ENCODE measurements at regions not wholly inside any gene's neighbourhood (a gene's known extent, or its start where the extent isn't known, plus 50 kb on each side); places are given as distances from the start of the nearest gene placed in this dataset.
A peak's percentile ranks its signal among the peaks of the same experiment; 100 is the strongest.

DNA sequence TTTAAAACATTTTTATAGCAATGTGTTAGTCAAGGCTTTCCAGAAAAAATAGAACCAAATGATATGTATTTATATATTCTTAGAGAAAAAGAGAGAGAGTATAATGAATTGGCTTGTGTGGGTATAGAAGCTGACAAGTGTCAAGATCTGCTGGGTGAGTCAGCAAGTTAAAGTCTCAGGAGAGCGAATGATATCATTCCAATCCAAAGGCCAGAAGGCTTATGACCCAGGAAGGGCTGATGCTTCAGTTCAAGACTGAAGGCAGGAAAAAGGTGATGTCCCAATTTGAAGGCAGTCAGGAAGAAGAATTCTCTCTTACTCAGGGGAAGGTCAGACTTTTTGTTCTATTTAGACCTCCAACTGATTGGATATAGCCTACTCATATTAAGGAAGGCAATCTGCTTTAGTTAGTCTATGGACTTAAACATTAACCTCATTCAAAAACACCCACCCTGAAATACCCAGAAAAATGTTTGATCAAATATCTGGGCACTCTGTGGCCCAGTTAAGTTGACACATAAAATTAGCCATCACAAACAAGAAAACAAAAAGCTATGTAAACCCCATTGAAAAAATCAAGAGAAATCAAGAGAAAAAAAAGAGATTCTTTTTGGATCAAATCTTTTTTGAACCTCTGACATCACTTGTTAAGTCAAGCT is 189.6 kb downstream of the PIK3R1 start:
- in situ Hi-C loops (cut with MboI) (no loop called here), intact Hi-C loops (cut with micrococcal nuclease) (no loop called here)
- no TSS peak for BruUV-seq (replicated peaks)
- H3K27me3 ChIP-seq (ENCODE audit: control insufficient read depth in 2 of 2, insufficient read depth in 2 of 2, low read length in 2 of 2), result no peaks in the 10 kb centered on the region
- no peaks in the 10 kb centered on the region for H3K9me3 ChIP-seq (replicated peaks; ENCODE audit: control insufficient read depth, insufficient read depth, low read depth, low read length)
- no peak overlapping the region for H3K4me2 ChIP-seq (ENCODE audit: insufficient read depth, low read length)
- H3K79me2 ChIP-seq (ENCODE audit: control insufficient read depth, insufficient read depth, low read length), result no peaks in the 10 kb centered on the region
- POLR2A ChIA-PET, result interaction anchor here (0.7 to 3.6 kb wide), 4 partner anchors 10 to 18 kb away, joined by 3 to 24 read pairs (median 4); no protein-coding TSS in a partner anchor
- peaks cover 24 to 49% of the 10 kb centered on the region in 2 experiments for H3K4me1 ChIP-seq (replicated peaks in 1 of 2; ENCODE audit: control insufficient read depth in 2 of 2, insufficient read depth in 2 of 2, low read length in 2 of 2)
- FAIRE-seq (peak; percentile 91), DNase-seq (ENCODE audit: extremely low read depth in 1 of 4, low spot score in 3 of 4) (peak; percentile 63 to 84 (median 66)), ATAC-seq (peak; percentile 92)
- no peaks in the 10 kb centered on the region for H3K36me3 ChIP-seq (ENCODE audit: control insufficient read depth, insufficient read depth, low read length)
- no peak overlapping the region for H3K9ac ChIP-seq (ENCODE audit: insufficient read depth in 1 of 2, low read depth in 2 of 2, low read length in 2 of 2)
- H4K20me1 ChIP-seq (replicated peaks; ENCODE audit: control insufficient read depth, insufficient read depth, low read length), result no peaks in the 10 kb centered on the region
- WGBS (ENCODE audit: insufficient coverage, low coverage, missing lambda C conversion rate), result 0% methylated on average over 1 of the region's 1 CpG
- H3K27ac ChIP-seq (ENCODE audit: extremely low read depth, low read depth, low read length), result peak overlapping the region; percentile 44; the same call in 2 of the 3 replicates
- H3K4me3 ChIP-seq, result no peak overlapping the region
- peak overlapping the region; percentile 61; the same call in 1 of the 2 replicates for H2AFZ ChIP-seq (ENCODE audit: low read depth, low read length)
- CTCF ChIA-PET (ENCODE audit: low intra/inter-chr PET ratio), result no interaction called here
- H3K9me1 ChIP-seq (ENCODE audit: control insufficient read depth, insufficient read depth, low read length), result no peaks in the 10 kb centered on the region
- peak in 1 of 2 experiments; percentile 33; a peak in 1 of 4 replicates for TF ChIP-seq RCOR1 (IDR thresholded peaks at IDR 0.05; ENCODE audit: borderline replicate concordance in 1 of 2, low read depth in 2 of 2, low read length in 2 of 2)
- TF ChIP-seq NR0B1 (IDR thresholded peaks at IDR 0.05; ENCODE audit: partially characterized antibody), result no peak
- TF ChIP-seq FOS (IDR thresholded peaks at IDR 0.05; ENCODE audit: extremely low read depth, insufficient read length), result peak; percentile 5
- no peak for TF ChIP-seq ZFP30 (CRISPR knock-in tag; IDR thresholded peaks at IDR 0.05; ENCODE audit: borderline replicate concordance)
- TF ChIP-seq ZKSCAN3 (CRISPR knock-in tag; IDR thresholded peaks at IDR 0.05), result no peak
- TF ChIP-seq IRF9 (tag; IDR thresholded peaks at IDR 0.05), result no peak
- TF ChIP-seq ZSCAN32 (CRISPR knock-in tag; IDR thresholded peaks at IDR 0.05), result no peak
- TF ChIP-seq SAFB (IDR thresholded peaks at IDR 0.05; ENCODE audit: borderline replicate concordance, low read depth, low read length), result no peak
- TF ChIP-seq MXI1 (IDR thresholded peaks at IDR 0.05; ENCODE audit: low read depth, low read length), result no peak
- no peak for TF ChIP-seq EZH2 (IDR thresholded peaks at IDR 0.05; ENCODE audit: borderline replicate concordance, low read depth, low read length)
- no peak for TF ChIP-seq CEBPB (tag; IDR thresholded peaks at IDR 0.05)
- no peak for TF ChIP-seq POLR2B (IDR thresholded peaks at IDR 0.05; ENCODE audit: low read depth, partially characterized antibody)
- TF ChIP-seq ZNF316 (IDR thresholded peaks at IDR 0.05), result peak; percentile 97
- TF ChIP-seq, protein P1, sequence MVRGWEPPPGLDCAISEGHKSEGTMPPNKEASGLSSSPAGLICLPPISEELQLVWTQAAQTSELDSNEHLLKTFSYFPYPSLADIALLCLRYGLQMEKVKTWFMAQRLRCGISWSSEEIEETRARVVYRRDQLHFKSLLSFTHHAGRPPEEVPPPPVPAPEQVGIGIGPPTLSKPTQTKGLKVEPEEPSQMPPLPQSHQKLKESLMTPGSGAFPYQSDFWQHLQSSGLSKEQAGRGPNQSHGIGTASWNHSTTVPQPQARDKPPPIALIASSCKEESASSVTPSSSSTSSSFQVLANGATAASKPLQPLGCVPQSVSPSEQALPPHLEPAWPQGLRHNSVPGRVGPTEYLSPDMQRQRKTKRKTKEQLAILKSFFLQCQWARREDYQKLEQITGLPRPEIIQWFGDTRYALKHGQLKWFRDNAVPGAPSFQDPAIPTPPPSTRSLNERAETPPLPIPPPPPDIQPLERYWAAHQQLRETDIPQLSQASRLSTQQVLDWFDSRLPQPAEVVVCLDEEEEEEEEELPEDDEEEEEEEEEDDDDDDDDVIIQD (CRISPR knock-in tag; IDR thresholded peaks at IDR 0.05), result no peak
- TF ChIP-seq HMG20B (CRISPR knock-in tag; IDR thresholded peaks at IDR 0.05), result no peak

Measured in K562 (cell line).